Left lung (tissue), 4 donors: ENCODE measurements at regions not wholly inside any gene's neighbourhood (a gene's known extent, or its start where the extent isn't known, plus 50 kb on each side); places are given as distances from the start of the nearest gene placed in this dataset.

Experiments used
- ATAC-seq: fragments of 200-7000 bp; cut with Tn5 transposase; one replicate; pipeline ENCODE4 v1.9.1; 2020; ENCODE audit warnings: moderate library complexity
- DNase-seq, 4 donors: peaks; one replicate each; pipeline ENCODE4 v3.0.0-alpha.2; 2013 to 2020
- H3K27ac ChIP-seq, 2 donors: fragments of 200-600 bp; sonication (generic) in 1 of 2; one replicate each; pipeline versions ENCODE4 v1.5.0 to v1.8.0; 2020 to 2021
- H3K27me3 ChIP-seq, 2 donors: fragments of 200-600 bp; sonication (generic) in 1 of 2; one replicate each; pipeline versions ENCODE4 v1.5.0 to v1.8.0; 2020 to 2021
- H3K36me3 ChIP-seq, 2 donors: fragments of 200-600 bp; sonication (generic) in 1 of 2; one replicate each; pipeline versions ENCODE4 v1.5.0 to v1.8.0; 2020 to 2021
- H3K4me1 ChIP-seq, 2 donors: fragments of 200-600 bp; one replicate each; pipeline ENCODE4 v1.8.0; 2021
- H3K4me3 ChIP-seq, 2 donors: fragments of 200-600 bp; sonication (generic) in 1 of 2; one replicate each; pipeline versions ENCODE4 v1.5.0 to v1.8.0; 2020 to 2021; ENCODE audit warnings: mild to moderate bottlenecking in 1 of 2
- H3K9me3 ChIP-seq, 2 donors: fragments of 200-600 bp; sonication (generic) in 1 of 2; one replicate each; pipeline versions ENCODE4 v1.5.0 to v1.8.0; 2020 to 2021
- intact Hi-C, 2 donors: fragments of 100-400 bp; cut with DNase I; formaldehyde crosslinking; loops; one replicate each; pipeline versions ENCODE4 v1.11.2 to v1.14.2; 2022
- TF ChIP-seq, protein P1 (sequence below), 2 donors: fragments of 200-600 bp; sonication (generic) in 1 of 2; IDR thresholded peaks; one replicate each; pipeline versions ENCODE4 v1.5.0 to v1.8.0; 2021; ENCODE audit warnings: antibody characterized with exemption in 2 of 2
- donor health status: DM: no; HTN: yes; CAD: no.
- donor health status: DM: no; HTN: no; CAD: no.

DNA sequence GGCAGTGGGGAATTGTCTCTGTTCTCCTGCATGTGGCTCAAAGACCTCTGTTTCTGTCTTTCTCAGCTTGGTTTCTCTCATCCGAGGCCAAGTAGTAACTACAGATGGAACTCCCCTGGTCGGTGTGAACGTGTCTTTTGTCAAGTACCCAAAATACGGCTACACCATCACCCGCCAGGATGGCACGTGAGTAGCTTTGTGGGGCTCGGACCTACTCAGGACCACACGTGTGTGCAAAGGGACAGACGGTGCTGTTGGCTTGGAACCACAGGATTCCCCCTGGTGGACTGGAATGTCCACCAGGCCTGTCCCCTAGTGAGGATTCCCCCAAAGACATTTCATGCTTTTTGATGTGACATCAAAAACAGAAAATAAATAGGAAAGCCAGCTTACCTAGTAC is 96.3 kb upstream of the WWC1 start:
- H3K9me3 ChIP-seq, result no peaks in the 10 kb centered on the region
- H3K27me3 ChIP-seq, result no peaks in the 10 kb centered on the region
- intact Hi-C loops, result no loop called here
- no peak for DNase-seq
- H3K4me1 ChIP-seq, result no peaks in the 10 kb centered on the region
- H3K4me3 ChIP-seq, result no peak overlapping the region
- ATAC-seq, result no peak
- TF ChIP-seq, protein P1, sequence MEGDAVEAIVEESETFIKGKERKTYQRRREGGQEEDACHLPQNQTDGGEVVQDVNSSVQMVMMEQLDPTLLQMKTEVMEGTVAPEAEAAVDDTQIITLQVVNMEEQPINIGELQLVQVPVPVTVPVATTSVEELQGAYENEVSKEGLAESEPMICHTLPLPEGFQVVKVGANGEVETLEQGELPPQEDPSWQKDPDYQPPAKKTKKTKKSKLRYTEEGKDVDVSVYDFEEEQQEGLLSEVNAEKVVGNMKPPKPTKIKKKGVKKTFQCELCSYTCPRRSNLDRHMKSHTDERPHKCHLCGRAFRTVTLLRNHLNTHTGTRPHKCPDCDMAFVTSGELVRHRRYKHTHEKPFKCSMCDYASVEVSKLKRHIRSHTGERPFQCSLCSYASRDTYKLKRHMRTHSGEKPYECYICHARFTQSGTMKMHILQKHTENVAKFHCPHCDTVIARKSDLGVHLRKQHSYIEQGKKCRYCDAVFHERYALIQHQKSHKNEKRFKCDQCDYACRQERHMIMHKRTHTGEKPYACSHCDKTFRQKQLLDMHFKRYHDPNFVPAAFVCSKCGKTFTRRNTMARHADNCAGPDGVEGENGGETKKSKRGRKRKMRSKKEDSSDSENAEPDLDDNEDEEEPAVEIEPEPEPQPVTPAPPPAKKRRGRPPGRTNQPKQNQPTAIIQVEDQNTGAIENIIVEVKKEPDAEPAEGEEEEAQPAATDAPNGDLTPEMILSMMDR (IDR thresholded peaks at IDR 0.05), result no peak
- no peaks in the 10 kb centered on the region for H3K36me3 ChIP-seq
- H3K27ac ChIP-seq, result no peak overlapping the region

DNA sequence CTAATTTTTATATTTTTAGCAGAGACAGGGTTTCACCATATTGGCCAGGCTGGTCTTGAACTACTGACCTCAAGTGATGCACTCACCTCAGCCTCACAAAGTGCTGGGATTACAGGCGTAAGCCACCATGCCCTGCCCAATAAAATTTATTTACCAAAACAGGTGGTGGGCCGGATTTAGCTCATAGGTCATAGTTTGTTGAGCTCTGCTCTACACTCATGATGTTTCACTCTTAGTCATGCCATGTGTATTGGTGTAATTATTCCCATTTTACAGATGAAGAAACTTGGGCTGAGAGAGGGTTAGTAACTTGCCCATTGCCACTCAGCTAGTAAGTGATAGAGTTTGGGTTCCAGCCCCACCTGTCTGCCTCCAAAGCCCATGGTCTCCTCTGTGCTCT is 93.1 kb upstream of the WWC1 start:
- H3K27ac ChIP-seq, result no peak overlapping the region
- DNase-seq, result no peak
- no peaks in the 10 kb centered on the region for H3K36me3 ChIP-seq
- H3K27me3 ChIP-seq, result no peaks in the 10 kb centered on the region
- TF ChIP-seq, protein P1 (IDR thresholded peaks at IDR 0.05), result no peak
- ATAC-seq, result no peak
- H3K4me3 ChIP-seq, result no peak overlapping the region
- intact Hi-C loops, result no loop called here
- H3K9me3 ChIP-seq, result no peaks in the 10 kb centered on the region
- H3K4me1 ChIP-seq, result no peaks in the 10 kb centered on the region

DNA sequence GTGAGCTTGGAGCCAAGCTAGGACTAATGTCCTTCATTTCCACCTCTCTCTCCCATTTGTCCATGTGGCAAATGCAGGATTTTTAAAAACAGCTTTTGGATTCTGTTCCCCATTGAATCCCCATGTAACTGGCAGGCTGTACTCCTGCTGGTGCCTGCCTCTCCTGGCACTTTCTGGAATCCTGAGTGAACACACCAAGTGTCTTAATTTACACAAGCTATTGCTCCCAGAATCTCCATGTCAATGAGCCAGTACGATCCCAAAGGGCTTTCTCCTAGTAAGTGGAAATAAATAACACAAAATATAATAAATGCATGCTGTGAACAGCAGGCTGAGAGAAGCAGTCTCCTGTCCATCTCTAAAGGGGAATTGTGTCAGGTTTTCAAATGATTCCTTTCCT is 88.4 kb upstream of the WWC1 start:
- no peak overlapping the region for H3K27ac ChIP-seq

DNA sequence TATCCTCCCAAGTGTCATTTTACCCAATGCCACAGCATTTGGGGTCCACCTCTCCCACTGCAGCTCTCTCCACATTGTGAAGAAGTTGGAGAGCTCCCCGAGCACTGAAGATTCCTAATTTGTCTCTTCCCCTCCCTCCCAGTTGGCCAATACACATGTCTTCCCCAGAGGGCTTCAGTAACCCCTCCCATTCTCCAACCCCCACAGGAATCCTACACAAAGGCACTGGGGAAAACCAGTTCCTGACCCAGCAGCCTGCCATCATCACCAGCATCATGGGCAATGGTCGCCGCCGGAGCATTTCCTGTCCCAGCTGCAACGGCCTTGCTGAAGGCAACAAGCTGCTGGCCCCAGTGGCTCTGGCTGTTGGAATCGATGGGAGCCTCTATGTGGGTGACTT is 87.3 kb upstream of the WWC1 start:
- TF ChIP-seq, protein P1 (IDR thresholded peaks at IDR 0.05), result no peak
- intact Hi-C loops, result no loop called here

More for the DNA sequence above, 88.4 kb upstream of the WWC1 start:
- H3K9me3 ChIP-seq, result no peaks in the 10 kb centered on the region
- H3K4me1 ChIP-seq, result no peaks in the 10 kb centered on the region
- H3K36me3 ChIP-seq, result no peaks in the 10 kb centered on the region
- no peak for ATAC-seq
- H3K27me3 ChIP-seq, result no peaks in the 10 kb centered on the region
- DNase-seq, result no peak
- H3K4me3 ChIP-seq, result no peak overlapping the region
- intact Hi-C loops, result no loop called here
- TF ChIP-seq, protein P1 (IDR thresholded peaks at IDR 0.05), result no peak

DNA sequence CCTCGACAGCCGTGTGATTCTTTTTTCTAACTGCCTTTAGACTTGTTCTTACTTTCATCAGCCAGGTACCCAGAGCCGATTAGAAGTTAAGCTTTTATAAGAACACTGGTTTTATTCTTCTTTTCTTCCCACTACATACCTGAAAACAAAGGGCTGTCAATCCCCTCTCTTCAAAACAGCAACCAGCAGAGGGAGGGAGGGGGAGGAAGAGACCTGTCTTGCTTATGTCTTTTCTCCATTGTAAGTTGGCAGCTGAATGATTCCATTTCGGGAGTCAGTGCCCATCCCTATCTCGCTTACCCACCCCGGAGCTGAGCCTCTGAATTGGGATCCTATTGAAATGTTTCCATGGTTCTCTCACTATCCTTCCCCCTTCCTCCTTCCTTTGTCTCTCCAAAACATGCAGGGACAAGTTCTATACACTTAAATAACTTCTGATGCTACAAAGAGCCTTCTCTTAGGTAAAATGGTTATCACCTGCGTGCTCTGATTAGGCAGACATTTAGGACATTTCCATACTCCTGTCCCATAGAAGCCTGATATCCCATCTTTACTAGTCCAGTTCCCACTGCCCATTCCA is 83.9 kb upstream of the WWC1 start:
- H3K27ac ChIP-seq, result no peak overlapping the region
- H3K27me3 ChIP-seq, result no peaks in the 10 kb centered on the region
- H3K9me3 ChIP-seq, result no peaks in the 10 kb centered on the region
- ATAC-seq, result no peak
- no peaks in the 10 kb centered on the region for H3K36me3 ChIP-seq
- no peak for DNase-seq
- H3K4me3 ChIP-seq, result no peak overlapping the region
- no peaks in the 10 kb centered on the region for H3K4me1 ChIP-seq
- intact Hi-C loops, result no loop called here
- TF ChIP-seq, protein P1 (IDR thresholded peaks at IDR 0.05), result no peak

More for the DNA sequence above, 87.3 kb upstream of the WWC1 start:
- no peaks in the 10 kb centered on the region for H3K27me3 ChIP-seq
- DNase-seq, result no peak
- no peaks in the 10 kb centered on the region for H3K9me3 ChIP-seq
- H3K4me1 ChIP-seq, result no peaks in the 10 kb centered on the region
- no peak overlapping the region for H3K4me3 ChIP-seq
- no peak for ATAC-seq
- no peaks in the 10 kb centered on the region for H3K36me3 ChIP-seq
- H3K27ac ChIP-seq, result no peak overlapping the region
